Dedifferentiated amniotic fluid mesenchymal stem cell (primary cell): ENCODE measurements at regions not wholly inside any gene's neighbourhood (a gene's known extent, or its start where the extent isn't known, plus 50 kb on each side); places are given as distances from the start of the nearest gene placed in this dataset.

Experiments
- DNase-seq: peaks from one replicate; pipeline ENCODE4 v3.0.0-alpha.2; 2016; ENCODE audit errors: extremely low spot score

DNA sequence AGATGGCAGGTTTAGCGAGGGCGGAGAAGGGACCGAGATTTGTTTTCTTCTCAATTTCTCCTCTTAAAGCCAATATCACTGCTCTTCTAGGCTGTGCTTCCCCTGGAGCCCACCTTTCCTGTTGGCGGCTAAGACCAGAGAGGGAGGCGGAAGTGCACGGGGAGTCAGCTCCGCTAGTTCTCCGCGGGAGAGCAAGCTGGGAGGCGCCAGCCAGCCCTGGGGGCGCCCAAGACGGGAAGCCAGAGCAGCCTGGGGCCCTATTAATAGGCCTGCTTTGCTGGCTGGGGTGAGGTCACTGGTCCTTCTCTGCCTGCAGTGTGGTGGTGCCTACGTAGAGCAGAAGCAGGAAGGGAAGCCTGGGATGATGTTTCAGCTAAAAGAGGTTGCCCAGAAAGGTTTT is 61.6 kb downstream of the LSM5 start:
- no peak for DNase-seq

DNA sequence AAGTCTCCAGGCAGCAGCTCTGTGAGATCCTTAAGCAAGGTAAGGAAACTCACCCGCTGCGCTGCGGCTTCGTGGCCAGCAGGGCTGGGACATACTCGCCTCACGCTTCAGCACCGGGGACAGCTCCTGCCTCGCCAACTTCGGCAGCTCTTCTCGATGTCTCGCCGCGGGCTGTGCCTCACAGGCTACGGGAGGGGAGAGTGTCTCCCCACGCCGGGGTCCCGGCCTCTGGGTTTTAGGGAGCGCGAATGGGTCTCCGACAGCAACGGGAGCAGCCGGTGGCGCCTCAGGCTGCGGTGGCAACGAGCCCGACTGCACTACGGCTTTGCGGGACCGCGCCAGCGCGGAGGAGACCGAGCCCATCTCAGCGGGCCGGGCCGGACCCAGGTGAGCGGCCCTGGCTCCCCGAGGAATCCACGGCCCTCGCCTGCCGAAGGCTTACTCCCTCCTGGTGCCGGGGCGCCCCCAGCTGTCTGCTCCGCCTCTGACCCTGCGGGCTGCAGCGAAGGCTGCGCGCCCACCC is 62.4 kb downstream of the LSM5 start:
- DNase-seq, result peak; percentile 50

DNA sequence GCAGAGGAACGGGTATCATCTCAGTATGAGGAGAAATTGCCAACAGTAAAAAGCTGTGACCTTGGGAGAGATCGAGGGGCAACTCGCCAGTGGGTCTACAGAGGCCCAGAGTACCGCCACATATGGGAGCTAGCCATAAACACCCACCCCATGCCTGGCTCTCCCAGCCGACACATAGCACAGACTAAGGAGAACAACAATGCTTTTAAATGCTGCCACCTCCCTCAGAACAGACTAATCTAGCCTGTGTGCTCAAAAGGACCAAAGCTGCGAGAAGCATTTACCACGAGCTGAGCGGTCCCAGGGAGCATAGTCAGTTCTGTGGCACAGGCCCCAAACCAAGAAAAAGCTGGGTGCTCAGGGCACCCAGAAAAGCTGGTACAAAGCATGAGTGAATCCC is 73.3 kb downstream of the LSM5 start:
- no peak for DNase-seq

DNA sequence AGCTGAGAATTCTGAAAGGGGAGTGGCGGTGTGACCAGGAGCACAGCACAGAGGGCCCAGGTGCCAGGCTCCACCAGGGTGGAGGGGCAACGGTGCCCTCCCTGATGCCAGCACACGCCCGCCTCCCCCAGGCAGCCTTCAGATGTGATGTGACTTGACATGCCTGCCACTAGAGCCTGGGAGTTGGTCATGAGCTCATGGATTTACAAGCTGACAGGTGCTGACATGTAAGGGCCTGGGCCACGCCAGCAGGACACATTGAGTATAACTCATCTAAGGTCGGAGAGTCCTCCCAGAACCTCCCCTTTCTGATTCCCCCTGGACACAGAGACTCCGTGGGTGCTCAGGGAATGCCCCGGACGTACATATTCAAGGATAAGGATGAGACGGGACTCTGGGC is 74.2 kb downstream of the LSM5 start:
- DNase-seq, result no peak

DNA sequence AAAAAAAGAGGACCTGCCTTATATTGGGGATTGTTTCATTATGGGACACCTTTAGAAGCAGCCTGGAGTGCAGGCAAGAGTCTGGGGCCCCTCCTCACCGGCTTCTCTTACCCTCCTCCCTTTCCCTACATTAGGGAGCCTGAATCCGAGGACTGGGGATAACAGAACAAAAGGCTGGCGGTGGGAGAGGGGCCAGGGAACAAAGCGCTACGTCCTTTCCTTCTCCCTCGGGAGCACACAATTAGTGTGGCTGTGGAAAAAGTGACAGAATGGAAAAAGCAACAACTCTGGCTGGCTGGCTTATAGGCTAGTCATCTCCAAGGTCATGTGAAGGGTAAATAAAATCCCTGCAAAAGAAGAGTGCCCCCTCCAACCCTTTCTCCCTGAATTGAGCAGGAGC is 74.7 kb downstream of the LSM5 start:
- DNase-seq, result no peak

DNA sequence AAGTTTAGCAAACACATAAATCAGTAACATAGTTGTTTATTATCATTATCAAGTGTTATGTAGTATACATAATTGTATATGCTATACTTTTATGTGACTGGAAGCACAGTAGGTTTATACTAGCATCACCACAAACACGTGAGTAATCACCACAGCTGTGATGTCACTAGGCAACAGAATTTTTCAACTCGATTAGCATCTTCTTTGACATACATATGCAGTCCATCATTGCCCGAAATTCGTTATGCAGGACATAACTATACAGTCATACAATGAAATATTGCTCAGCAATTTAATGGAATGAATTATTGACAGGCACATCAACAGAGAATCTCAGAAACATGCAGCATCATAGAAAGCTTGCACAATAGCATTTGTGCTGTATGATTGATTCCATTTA is 77.7 kb downstream of the LSM5 start:
- DNase-seq, result no peak

DNA sequence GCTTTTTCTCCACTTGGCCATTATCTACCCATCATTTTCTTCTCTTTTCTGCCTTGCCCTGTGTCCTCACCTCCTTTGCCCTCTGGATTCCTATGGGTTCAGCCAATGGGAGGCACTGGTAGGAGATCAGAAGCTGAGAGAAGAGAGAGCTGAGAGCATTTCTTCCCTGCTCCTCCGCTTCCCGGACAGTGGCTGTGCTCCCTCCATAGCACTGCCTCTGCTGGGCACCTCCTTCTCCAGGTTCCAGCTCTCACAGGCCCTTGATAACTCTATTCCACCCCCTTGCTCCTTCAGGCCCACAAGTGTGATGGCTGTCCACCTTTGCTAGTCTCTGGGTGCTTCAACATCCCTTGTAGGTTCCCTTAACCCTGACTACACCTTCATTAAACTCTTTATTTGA is 79.6 kb downstream of the LSM5 start:
- no peak for DNase-seq

DNA sequence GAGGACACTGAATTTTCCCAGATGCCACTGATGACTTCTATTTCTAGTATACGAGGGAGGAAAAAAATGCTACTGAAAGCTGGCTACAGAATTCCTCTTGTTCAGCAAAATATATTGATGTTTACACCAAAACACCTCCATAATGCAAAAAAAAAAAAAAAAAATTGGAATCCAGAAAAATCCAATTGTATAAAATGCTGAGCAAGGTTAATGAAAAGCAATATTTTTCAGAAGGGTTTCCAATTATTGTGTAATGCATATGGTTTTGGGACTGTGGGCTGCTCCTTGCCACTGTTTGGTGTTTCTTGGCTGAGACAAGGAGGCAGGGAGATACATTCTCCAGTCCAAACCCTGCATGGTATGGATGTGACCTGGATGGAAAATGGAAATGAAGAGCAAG is 83.8 kb downstream of the LSM5 start:
- no peak for DNase-seq

DNA sequence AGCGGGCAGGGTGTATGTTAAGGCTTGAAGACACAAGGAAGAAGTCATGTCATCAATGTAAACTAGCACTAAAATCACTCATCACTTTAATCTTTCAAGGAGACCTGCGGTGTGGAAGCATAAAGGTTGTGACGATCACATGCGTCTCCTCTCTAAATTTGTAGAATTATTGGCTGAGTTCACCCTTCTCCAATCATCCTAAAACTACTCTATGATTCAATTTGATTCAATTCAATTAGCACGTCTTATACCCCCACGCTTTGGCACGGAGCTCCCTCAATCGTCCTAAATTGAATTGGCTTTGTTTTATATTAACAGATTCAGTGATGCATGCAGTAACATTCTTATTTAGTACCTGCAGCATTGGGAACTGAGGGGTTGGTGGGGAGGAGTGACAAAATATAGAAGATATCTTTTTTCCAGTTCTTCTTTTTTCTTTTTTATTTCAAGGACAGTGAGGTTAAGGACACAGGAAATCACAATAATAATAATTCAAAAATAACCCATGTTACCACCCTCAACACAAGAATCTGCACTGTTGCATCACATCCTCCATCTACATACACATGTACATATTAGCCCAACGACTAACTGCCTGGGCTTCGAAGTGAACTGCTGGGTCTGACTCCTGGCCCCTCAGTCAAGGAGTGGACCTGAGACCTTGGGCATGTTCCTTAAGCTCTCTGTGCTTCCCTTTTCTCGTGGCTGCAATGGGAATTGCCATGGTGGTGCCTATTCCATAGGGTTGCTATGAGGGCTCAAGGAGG is 86.5 kb downstream of the LSM5 start:
- DNase-seq, result no peak

DNA sequence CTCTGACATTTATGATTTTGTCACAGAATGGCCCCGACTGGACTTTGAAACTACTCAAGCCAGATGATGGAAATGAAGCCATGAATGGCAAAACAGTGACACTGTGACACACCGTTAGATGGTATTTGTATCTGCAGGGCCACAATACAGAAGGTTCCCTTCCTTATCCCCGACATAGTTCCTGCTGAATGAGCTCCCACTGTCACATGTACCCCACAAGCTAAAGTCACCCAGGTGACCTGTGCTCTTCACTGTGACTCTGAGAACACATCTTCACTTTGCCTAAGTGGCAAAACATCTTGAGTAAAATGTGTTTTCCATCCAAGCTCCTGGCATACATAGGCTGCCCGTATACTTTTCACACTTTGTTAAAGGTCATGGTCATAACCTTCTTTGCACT is 89.5 kb downstream of the LSM5 start:
- no peak for DNase-seq

DNA sequence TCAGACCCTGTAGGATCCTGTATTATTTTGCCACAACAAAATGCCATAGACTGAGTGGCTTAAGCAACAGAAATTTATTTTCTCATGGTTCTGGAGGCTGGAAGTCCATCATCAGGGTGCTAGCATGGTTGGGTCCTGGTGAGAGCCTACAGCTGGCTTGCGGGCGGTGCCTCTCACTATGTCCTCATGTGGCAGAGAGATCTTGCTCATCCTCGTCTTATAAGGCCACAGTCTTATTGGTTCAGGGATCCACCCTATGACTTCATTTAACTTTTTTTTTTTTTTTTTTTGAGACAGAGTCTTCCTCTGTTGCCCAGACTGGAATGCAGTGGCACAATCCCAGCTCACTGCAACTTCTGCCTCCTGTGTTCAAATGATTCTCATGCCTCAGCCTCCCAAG is 90.9 kb downstream of the LSM5 start:
- DNase-seq, result no peak

DNA sequence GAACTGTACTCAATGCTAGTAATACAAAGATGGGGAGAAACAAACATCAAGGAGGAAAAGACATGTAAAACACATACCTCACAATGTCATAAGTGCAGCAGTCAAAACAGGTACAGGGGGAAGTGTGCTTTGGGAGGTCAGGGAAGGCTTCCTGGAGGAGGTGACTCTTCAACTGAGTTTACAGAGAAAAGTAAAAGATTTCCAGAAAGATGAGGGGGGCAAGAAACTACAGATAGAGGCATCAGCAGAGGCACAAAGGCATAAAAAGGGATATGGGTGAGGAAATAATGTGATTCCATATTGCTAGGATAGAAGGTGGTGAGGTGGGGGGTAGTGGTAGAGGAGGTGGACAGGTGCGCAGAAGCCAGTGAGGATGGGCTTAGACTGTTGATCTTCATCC is 95.0 kb downstream of the LSM5 start:
- DNase-seq, result no peak

DNA sequence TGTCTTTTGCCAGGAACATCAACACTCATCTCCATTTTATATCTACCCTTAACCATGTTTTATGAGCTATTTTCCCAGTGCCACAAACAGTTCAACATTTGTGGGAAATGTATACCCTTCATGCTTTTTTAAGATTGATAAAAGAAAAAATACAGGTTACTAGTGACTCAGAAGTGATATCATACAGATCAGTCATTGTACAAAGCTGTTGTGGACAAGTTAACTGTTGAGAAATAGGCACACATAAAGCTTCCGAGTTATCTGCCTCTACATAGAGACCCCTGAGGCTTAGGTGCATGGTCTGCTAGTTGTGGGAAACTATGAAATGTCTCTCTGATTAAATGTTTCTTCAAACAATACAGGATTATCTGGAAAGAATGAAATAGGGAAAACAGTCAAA is 96.3 kb downstream of the LSM5 start:
- no peak for DNase-seq

DNA sequence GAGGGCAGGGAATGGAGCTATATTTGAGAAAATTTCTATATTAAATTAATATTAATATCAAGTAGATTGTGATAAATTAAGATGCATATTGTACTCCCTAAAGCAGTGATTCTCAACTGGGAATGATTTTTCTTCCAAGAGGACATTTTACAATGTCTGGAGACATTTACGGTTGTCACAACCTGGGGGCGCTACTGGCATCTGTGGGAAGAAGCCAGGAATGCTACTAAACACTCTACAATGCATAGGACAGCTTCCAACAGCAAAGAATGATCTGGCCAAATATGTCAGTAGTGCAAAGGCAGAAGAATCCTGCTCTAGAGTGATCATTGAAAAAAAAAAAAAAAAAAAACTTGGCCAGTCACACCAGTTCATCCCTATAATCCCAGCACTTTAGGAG is 100.0 kb downstream of the LSM5 start:
- DNase-seq, result no peak

DNA sequence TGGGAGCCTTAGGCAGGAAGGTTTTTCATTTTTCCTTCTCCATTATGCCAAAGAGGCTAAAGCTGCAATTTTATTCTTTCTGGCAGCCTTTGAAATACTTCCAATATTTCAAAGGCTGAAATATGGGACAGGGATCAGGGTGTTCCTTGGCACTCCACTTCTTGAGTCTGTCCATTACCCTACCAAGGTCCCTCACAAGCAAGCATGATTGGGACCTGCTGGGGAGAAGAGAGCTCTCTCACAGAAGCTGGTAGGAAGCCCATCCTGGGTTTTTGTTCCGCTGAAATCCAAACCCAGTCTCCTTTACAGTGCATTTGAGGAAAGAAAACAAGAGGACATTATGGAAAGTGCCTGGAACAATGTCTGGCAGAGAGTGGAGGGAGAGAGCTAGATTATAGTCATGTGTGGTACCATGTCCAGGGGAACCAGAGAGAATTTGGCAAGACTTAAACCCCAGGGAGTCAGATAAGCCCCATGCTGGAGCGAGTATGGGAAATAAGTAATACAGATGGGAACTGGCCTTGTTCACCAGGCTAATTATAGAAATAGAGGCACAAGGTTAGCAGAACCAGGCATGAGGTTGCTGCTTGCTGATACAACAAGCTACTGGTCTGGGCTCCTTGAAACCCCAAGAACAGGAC is 104.7 kb downstream of the LSM5 start:
- DNase-seq, result no peak

DNA sequence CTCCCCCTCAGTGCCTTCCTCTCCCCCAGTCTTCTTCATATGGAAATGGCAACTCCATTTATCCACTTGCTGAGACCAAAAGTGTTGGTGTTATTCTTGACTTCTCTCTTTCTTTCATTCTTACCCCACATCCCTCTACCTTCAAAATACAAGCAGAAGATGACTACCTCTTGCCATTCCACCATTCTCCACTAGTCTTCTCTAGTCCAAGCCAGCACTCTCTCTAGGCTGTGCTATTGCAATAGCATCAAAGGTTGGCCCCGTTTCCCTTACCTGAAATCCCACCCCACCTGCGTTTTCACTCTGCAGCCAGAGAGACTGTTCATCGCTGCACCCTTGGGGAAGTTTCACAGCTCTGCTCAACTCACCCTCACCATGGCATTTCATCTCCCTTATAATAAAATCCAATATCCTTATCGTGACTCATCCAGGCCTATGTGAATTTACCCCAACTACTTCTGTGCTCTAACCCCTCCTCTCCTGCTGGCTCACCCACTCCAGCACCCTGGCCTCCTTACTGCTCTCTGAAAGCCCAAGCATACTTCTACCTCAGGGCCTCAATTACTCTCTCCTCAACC is 109.1 kb downstream of the LSM5 start:
- no peak for DNase-seq

DNA sequence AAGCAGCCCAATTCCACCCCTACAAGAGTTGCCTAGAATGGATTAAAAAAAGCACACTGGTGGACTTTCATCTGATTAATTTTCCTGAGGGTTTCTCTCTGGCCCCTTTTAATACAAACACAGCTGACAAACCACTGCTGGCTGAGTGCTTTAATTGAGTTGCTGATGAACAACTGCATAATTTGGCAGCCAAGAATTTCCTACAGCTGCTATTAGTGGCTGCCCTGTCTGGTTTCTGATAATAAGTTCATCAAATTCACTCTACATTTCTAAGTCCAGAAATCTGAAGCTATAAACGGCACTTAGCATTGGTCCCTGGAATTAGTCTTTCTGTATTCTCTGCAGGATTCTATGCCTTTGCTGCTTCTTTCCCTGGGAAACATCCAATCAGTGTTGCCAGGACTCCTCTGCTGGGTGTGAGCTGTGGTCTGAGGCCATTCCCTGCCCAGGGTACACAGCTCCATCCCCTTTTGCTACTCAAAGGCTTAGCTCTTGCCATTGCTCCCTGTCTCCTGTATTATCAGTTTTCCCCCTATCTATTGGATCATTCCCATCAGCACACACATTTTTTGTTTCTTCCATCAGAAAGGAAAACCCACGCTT is 110.6 kb downstream of the LSM5 start:
- DNase-seq, result no peak

DNA sequence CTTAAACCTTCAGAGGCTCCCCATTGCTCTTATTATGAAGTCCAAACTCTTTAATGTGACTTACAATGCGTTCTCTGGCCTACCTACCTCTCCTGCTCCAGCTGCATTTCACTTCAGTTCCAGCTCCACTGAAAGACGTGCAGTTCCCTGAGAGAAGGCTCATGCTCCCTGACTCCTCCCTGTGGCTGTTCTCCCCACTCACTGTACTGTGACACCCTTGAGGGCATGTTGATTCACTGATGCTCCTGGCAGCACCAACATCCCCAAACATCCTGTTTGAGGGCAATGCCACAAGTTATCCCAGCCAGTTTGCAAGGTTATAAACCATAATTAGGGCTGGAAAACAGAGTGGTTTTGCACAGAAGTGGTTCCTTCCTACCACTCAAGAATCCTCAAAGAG is 111.2 kb downstream of the LSM5 start:
- no peak for DNase-seq

DNA sequence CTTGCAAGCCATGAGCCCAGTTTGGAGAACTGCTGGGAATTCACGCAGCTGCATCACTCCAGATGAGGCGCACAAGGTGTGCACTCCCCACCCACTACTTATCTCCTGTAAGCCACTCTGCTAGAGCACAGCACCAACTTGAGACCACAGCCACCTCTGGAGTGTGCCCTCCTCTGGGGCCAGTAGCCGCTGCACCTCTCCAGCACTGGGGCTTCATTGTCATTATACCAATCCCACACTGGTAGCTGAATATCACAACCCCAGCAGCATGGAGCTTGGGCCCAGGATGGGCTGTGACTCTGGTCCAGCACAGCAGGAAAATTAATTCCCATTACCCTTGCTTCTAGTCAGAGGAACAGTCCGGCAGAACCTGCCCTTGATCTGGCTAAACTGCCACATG is 125.6 kb downstream of the LSM5 start:
- DNase-seq, result no peak

DNA sequence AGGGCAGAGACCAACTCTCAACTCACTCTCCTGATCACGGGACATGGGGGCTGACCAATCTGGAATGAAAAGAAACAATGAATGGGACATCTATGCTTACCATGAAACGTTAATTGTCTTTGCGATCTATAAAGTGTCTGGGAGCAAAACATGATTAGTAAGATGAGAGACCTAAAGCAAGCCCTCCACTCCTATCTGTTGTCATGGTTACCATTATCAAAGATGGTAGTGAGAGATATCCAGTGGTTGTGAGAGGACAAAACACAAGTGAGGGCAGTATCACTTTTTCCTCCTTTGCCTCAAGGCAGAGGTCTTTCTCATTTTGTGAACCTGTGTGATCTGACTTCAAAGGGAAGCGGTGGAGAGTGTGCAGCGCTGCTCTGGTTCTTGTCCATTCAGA is 130.1 kb downstream of the LSM5 start:
- DNase-seq, result no peak

DNA sequence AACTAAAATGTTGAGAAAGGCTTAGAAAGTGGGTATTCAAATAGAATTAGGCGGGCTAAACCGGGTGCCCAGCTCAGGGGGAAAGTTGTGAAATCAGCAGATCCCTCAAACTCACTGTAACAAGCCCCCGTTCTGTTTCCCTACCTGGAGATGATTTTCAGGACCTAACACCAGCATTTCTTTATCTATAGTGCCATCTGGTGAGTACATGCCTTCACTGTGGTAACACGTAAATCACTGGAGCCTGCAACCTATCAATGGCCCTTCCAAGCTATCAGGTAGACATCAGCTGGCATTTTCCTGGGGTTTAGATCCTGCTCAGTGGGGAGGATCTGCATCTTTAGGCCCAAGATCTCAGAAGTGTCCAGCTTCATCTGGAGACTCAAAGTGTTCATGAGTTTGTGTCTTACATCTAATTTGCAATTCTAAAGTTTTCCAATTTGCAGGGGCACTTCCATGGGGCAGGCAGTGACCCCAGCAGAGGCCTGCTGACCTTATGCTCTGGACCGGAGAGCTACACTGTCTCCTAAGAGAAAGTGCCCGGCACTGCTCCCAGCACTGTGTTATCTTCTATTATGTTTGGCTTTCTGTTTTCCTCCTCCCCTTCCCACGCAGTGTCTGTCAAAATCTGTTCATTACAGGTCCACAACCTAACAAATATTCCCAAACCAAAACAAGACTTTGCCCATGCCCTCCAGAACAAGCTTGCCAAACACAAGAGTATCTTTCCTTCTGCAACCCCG is 132.5 kb downstream of the LSM5 start:
- no peak for DNase-seq

DNA sequence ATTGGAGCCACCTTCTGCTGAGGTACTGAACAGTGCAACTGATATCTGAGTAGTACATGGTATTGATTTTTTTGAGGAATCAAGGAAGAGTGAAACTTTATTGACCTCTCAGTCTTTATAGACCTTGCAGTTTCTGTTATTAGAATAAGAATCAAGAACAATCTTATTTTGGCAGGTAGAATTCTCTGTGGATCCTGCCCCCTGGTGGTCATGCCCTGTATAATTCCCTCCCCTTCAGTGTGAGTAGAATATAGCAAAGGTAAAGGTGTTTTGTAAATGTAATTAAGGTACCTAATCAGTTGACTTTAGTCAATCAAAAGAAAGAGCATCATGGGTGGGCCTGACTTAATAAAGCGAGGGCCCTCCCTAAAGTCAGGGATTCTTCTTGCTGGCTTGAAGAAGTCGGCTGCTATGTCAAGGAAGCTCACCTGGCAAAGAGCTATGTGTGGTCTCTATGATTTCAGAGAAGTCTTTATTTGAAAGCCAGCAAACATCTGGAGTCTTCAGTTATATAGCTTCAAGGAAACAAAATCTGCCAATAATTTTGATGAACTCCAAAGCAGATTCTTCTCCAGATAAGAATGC is 142.8 kb downstream of the LSM5 start:
- no peak for DNase-seq
